ENCODE measurements at regions not wholly inside any gene's neighbourhood (a gene's known extent, or its start where the extent isn't known, plus 50 kb on each side); places are given as distances from the start of the nearest gene placed in this dataset.
"Not testable (repeated sequence)": the region's sequence is repeated elsewhere in the genome, so short reads cannot be mapped to it uniquely, and the experiment has no call there.

GRCh38 chr5:148740966-148741742 lies 85.3 kb upstream of the ADRB2 start:
- intact Hi-C loops (cut with micrococcal nuclease) = loop anchor here (1.0 to 5.0 kb wide), 3 partner anchors 81 to 257 kb away; no protein-coding TSS in a partner anchor

GRCh38 chr5:148741766-148742165 lies 84.6 kb upstream of the ADRB2 start:
- intact Hi-C loops (cut with micrococcal nuclease) = loop anchor here (1.0 to 5.0 kb wide), 3 partner anchors 81 to 257 kb away; no protein-coding TSS in a partner anchor

- intact Hi-C loops (cut with micrococcal nuclease) = loop anchor here (5.0 kb wide), 1 partner anchor 78 kb away; no protein-coding TSS in a partner anchor
Measured at GRCh38 chr5:148744380-148744779, 82.0 kb upstream of the ADRB2 start.

DNA sequence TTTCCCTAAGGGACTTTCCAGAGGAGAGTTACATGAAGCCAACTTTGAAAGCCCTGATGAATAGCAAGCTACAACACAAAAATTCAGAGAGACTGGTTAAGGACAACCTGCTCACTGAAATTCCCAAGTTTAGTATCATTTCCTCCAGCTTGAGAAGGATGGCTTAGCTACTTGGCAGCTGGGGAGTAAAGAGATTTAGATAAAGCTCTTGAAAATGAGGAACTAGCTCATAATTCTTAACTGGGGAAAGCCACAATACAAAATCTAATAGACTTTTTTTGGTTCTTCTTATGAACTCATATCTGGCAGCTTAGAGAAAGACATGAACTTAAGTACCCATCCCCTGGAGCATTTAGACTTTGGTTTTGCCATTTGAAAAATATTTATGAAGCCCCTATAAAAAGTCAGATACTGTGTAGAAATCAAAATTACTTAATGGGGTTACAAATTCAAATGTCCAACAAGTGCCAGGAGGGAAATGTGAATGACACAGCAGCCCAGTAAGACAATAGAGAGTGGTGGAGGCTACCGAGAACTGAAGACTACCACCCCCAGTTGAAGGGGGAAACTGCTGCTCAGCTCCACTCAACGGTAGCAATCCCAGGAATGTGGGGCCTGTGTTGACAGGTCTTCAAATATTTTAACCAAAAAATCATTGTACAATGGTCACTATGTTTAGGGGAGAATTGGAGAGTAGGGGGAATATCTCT lies 79.4 kb upstream of the ADRB2 start:
- intact Hi-C loops (cut with micrococcal nuclease) = no loop called here

- intact Hi-C loops (cut with micrococcal nuclease) = no loop called here
Measured at GRCh38 chr5:148747536-148747906, 78.9 kb upstream of the ADRB2 start.

DNA sequence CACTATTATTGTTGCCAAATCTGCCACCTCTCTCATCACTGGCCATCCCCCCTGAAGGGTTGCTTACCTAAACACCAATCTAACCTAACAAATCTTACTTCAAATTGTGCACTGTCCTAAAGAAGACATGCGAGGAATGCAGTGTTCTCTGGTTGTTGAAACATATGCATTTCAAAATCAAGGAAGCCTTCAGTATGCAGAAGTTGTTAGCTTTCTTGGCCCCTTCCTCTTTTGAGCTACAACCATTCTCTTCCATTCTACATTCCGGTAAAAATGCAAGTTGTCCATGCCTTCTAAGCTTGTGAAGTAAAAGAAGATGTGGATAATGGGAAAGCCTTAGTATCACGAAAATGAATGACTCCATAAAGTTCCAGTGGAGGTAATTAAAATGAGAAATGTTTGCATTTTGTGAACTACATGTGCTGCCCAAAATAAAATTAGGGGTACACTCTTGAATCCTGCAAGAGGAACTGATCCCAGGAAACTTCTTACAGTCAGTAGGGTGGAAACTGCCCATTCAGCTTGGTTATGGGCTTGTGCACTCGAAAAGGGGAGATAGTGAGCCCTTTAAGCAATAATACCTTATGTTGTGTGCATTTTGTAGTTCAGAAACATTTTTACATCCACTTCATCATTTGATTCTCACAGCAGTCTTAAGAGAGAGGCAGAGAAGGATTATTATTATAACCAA lies 77.6 kb upstream of the ADRB2 start:
- intact Hi-C loops (cut with micrococcal nuclease) = no loop called here

DNA sequence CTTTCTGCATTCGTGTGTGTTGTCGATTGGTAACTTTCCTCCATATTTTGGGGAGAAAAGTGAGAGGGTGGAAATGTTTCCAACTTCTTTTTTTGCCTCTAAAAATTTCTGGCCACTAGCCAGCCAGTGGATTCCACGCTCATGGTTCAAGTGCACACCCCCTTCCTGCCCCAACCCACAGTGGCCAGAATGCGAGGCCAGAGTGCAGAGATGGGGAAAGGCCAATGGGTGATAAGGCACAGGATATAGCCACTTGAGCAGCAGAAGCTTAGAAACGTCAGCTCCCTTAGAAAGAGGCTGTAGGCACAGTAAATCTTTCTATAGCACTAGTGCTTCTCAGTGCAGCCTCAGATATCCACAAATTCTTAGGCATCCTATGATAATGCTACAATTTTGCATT lies 75.8 kb upstream of the ADRB2 start:
- intact Hi-C loops (cut with micrococcal nuclease) = no loop called here

DNA sequence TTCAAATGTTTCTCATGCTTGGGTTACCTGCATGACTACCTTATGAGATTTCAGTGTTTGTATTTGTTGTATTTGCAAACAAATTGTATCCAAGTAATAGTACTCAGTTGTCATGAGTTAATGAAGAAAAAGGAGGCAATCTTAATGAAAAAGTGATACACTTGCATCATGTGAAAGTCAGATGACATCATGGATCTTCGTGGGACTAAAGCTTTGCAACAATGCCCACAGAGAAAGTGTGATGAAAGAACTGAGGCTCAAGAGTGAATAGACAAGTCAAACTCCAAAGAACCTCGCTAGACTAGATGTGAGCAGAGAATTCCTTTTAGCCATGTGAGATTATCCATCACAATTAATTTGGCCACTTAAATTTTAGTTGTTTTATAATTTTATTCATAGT lies 75.4 kb upstream of the ADRB2 start:
- intact Hi-C loops (cut with micrococcal nuclease) = no loop called here

GRCh38 chr5:148752375-148752774 lies 74.0 kb upstream of the ADRB2 start:
- intact Hi-C loops (cut with micrococcal nuclease) = not testable (repeated sequence)

DNA sequence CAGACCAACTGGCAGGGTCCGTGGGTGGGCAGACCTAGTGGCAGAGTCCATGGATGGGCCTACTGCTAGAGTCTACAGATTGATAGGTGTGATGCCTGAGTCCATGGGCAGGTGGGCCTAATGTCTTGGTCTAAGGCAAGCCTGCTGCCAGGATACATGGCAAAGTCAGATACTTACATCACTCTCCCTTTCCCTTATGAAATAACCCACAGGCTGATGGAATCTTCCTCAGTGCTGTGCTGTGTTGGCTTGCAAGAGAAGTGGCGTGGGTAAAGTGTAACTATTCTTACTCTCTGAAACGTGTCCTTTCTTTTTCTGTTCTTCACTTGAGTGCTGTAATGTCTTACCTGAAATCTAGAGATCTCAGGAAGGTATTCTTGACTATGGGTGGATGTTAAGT lies 67.3 kb upstream of the ADRB2 start:
- intact Hi-C loops (cut with micrococcal nuclease) = no loop called here

DNA sequence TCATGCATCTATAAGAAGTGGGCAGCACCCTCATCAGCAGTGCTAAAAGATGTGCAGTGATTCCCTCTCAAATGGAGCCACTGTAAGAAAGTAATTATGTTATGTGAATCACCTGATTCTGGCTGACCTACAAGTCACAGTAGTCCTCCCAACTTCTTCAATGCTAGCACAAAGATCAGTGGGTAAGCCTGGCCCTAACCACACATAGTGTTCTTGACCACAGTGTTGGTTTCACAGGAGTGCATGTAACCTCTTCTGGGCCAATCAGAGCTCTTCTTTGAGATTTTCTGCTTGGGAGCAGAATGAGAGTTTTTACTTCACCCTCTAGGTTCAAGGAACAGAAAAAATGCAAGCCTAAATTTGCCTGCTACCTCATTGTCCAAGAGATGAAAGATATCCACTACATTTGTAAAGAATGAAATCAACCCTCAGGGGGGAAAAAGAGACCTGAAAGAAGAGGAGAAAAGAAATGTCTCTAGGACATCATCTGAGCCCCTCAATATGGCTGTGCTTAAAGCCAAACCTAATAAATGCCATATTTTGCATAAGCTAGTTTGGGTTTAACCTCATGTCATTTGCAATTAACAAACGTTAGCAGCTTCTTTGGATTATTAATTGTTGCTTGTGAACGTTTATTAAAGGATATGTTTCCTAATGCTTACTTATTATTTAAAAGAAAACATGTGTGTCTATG lies 65.3 kb upstream of the ADRB2 start:
- intact Hi-C loops (cut with micrococcal nuclease) = no loop called here

DNA sequence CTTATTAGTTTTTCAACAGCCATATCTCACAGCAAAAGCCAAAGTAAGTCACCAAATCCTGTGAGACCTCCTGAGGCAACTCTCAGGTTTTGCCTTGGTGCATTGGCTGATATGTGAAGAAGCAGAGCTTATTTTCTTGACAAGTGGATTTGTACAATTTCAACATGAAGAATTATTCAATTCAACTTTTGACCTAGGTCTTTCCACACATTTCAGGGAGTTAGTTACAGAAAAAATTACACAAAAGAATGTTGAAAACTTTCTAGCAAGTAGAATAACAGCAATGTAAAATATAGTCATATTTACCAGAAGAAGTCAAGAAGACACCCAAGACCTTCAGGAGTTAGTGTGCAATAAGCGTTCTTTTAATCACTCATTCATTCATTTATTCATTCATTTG lies 62.4 kb upstream of the ADRB2 start:
- intact Hi-C loops (cut with micrococcal nuclease) = no loop called here

DNA sequence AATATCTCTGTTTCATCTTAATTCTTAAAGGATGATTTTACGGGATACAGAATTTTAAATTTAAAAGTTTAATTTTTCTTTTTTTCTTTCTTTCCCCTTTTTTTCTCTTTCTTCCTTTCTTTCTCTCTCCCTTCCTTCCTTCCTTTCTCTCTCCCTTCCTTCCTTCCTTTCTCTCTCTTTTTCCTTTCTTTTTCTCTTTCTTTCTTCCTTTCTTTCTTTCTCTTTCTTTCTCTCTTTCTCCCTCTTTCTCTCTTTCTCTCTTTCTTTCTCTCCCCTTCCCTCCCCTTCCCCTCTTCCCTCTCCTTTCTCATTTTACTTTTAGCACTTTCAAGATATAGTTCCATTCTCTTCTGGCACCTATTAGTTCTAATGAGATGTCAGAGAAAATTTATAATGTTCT lies 61.4 kb upstream of the ADRB2 start:
- intact Hi-C loops (cut with micrococcal nuclease) = no loop called here

- intact Hi-C loops (cut with micrococcal nuclease) = no loop called here
Measured at GRCh38 chr5:148768806-148769415, 57.5 kb upstream of the ADRB2 start.

GRCh38 chr5:148769941-148770340 lies 56.5 kb upstream of the ADRB2 start:
- intact Hi-C loops (cut with micrococcal nuclease) = no loop called here

DNA sequence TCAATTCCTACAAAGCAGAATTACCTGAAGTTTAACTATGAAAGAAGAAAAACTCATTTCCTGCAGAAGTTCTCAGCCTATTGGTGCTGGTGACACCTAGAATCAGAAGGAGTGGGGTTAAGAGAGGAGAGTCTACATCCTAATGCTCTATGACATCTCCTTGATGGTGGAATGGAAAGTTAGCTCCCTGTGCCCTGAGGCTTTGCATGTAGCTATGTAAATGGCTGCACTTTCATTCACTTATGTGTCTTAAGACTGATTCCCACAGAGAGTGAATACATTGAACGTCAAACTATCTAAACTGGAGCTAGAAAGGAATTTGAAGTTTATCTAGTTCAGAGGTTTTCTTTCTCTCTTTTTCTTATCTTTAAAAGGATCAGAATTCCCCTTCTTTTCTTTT lies 52.1 kb upstream of the ADRB2 start:
- intact Hi-C loops (cut with micrococcal nuclease) = no loop called here

DNA sequence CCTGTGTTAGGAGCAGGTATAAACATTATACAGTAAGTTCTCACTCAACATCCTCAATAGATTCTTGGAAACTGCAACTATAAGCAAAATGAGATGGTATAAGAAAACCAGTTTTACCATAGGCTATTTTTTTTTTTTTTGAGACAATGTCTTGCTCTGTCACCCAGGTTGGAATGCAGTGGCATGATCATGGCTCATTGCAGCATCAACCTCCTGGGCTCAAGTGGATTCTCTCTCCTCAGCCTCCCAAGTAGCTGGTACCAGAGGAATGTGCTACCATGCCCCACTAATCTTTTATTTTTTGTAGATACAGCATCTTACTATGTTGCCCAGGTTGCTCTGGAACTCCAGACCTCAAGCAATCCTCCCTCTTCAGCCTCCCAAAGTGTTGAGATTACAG lies 50.1 kb upstream of the ADRB2 start:
- intact Hi-C loops (cut with micrococcal nuclease) = no loop called here

All from T-helper 2 cell treated with Interferon-gamma antibody and Interleukin-4, amounts not matched to agents 100 ng/mL and 5 ng/mL, for 36 hours (primary cell).